Embryonic facial prominence (tissue), 1 donor: ENCODE measurements at regions not wholly inside any gene's neighbourhood (a gene's known extent, or its start where the extent isn't known, plus 50 kb on each side); places are given as distances from the start of the nearest gene placed in this dataset.

ENCODE experiments used
- DNase-seq: peaks from one replicate; pipeline ENCODE4 v3.0.0-alpha.2; 2016; ENCODE audit errors: extremely low spot score

GRCh38 chr5:2335733-2336515 lies 415.6 kb downstream of the IRX2 start:
- no peak for DNase-seq

DNA sequence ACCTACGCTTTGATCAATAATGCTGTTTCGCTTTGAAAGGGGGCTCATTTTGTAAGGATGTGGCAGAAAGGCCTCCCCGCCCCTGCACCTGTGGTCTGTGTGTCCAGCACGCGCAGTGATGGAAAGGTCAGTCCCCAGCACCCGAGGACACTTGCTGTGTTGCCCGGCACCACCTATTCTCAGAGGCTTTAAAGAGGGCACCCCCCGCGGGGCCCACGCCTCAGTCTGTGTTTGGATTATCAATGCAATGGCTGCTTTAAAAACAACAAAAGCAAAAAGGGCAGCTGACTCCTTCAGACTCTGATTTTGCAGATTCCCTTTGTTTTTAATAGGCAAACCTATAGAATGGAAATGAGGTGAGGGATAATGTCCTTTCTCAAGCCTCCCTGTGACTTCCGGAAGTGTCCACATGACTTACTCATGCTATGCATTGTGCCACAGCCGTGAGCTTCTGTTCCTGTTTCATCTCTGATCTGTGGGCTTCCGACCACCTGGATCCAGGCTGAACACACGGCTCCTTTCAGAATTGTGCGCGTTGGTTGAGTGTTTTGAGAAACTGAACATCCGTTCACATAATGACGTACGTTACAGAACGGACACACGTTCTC lies 416.2 kb downstream of the IRX2 start:
- no peak for DNase-seq

GRCh38 chr5:2334719-2335118 lies 416.8 kb downstream of the IRX2 start:
- no peak for DNase-seq

DNA sequence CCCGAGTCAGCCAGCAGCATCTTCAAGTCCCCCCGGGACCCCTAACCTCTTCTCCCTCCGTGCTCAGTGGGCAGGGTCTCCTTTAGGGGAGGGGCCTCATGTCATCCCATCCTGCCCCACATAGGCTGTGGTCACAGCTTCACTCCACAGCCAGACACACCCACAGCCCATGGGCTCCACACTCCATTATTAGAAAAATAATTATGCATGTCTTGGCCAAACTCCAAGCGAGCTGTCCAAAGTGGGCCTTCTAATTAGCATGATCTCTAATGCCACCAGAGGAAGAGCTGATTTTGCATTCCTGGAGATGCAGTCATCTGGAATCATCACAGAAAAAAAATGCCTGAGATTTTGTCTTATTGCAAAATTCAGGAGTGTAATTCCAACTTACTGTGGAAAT lies 418.2 kb downstream of the IRX2 start:
- DNase-seq: no peak

DNA sequence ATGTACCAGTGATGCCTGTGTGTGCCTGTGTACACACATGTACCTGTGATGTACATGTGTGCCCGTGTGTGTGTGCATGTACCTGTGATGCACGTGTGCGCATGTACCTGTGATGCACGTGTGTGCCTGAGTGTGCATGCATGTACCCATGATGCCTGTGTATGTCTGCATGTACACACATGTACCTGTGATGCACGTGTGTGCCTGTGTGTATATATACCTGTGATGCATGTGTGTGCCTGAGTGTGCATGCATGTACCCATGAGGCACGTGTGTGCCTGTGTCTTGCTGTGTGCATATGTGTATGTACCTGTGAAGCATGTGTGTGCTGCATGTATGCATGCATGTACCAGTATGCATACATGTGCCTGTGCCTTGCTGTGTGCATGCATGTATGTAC lies 419.0 kb downstream of the IRX2 start:
- DNase-seq: no peak

DNA sequence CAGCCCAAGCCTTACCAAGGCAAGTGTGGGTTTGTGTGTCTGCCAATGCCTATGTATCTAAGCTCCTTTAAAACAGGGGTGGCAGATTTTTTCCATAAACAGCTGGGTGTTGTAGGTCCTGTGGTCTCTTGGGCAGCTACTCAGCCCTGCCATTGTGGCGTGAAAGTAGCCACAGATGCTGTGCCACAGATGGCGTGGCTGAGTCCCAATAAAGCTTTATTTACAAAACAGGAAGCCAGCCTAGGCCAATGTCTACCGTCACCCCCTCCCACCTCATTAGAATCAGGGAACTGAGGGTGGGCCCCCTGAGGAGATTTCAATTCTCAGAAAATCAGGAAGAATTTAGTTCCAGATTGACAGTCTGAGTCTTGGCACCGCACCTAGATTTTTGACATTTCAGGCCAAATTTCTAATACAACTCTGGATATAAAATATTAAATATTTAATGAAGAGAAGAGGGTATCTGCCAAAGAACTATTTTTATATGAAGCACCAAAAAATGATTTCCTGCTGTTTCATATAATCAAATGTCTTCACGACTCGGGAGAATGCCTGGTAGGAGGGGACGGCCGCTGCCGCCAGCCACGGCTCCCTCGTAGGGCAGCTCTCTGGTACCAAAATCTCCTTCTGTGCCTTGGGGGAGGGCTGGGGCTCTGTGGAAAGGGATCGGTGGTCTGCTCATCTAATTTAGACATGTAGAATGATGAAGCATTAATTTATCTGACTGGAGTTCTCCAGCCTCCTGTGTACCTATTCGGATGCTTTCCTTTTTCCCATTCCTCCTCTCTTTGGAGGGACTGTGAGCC lies 420.9 kb downstream of the IRX2 start:
- DNase-seq: no peak

- no peak for DNase-seq
Observed at GRCh38 chr5:2329741-2330140, 421.7 kb downstream of the IRX2 start.

DNA sequence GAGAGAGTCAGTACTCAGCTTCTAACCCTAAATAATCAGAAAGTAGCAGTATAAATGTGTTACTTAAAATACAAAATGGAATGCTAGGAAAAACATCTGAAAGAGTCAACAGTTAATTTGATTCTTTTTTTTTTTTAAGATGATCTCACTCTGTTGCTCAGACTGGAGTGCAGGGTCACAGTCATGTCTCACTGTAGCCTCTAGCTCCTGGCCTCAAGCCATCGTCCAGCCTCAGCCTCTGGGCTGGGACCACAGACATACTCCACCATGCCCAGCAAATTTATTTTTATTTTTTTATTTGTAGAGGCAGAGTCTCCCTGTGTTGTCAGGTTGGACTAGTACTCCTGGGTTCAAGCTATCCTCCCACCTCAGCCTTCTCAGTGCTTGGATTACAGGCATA lies 424.9 kb downstream of the IRX2 start:
- DNase-seq: no peak

DNA sequence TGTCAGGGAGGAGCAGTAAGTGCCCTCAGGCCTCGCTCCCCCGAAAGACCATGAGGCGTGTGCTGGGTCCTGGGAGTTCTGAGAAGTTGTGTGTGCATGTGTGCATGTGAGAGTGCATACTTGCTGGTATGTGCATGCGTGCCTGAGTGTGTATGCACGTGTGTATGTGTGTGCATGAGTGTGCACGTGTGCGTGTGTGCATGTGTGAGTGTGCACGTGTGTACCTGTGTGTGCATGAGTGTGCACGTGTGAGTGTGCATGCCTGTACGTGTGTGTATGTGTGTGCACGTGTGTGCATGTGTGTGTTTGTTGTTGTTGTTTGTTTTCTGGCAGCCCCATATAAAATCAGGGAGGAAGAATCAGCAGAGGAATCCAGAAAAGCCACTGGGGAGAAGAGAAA lies 426.7 kb downstream of the IRX2 start:
- no peak for DNase-seq

DNA sequence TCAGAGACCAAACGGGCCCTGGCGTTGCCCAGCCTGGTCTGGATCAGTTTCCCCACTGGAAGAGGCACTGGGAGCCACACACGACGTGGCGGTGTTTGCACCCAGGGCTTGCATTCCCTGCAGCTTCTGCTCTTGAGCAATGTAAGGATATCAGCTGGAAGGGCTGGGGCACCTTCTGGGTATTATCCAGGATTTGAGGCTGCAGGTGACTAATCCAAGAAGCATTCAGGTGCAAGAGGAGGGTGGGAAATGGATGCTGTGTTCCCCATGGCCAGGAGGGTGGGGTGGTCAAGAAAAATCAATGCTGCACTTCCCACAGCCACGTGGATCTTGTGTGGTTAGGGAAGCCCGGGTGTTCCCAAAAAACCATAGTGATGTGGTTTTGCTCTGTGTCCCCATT lies 430.9 kb downstream of the IRX2 start:
- DNase-seq: no peak

GRCh38 chr5:2317540-2317939 lies 433.9 kb downstream of the IRX2 start:
- no peak for DNase-seq

- DNase-seq: no peak
Observed at GRCh38 chr5:2311851-2312250, 429.1 kb upstream of the IRX4 start.

DNA sequence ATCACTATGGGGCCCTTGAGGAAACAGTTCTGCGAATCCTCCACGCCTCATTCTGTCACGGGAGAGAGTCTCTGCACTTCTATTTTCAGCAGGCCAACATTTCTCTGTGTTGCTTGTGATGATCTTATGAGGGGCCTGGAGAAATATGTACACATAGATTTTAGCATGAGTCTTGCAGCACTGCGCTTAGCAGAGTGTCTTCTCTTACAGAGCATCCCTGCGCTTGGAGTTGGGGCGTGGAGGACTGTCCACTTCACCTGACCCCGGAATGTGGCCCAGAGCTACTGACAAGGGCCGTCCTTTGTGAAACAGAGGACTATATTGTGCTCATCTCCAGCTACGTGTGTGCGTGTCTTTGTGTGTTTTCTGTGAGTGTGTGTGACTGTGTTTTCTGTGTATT lies 428.2 kb upstream of the IRX4 start:
- DNase-seq: no peak

GRCh38 chr5:2307631-2308030 lies 424.9 kb upstream of the IRX4 start:
- no peak for DNase-seq

DNA sequence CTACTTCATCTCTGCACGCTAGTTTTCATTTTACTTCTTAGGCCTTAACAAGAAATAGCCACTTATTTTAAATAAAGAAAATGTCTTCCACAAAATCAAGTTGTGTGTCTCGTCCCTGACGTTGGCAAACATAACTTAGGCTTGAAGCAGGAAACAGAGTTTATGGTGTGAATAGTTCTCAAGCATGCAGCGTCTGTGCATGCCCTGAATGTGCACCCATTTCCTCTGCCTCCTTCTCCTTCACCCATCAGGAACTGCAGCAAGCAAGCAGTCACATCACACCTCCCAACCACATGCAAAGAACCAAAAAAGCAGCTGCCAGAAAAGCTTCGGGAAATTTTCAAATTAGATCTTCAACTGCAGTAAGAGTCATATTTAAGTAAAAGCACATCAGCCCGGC lies 424.0 kb upstream of the IRX4 start:
- no peak for DNase-seq

- no peak for DNase-seq
Observed at GRCh38 chr5:2303431-2304100, 420.8 kb upstream of the IRX4 start.

DNA sequence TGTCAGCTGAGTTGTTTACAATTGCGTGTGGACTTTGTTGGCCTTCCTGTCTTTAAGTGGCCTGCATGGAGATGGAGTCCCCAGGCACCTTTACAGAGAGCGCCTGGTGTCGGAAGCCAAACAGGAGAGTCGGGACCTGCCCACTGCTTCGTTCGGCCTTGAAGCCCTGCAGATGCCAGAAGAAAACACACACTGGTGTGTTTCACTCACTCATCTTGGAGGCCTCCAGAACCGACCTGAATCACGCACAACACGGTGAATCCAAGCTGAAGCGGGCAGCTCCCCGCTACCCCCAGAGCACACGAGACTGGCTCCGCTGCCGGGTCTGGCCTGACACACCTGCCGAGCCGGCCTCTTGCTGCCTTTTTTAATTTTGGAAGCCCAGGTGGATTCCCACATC lies 419.4 kb upstream of the IRX4 start:
- no peak for DNase-seq

- no peak for DNase-seq
Observed at GRCh38 chr5:2300861-2301574, 418.3 kb upstream of the IRX4 start.

DNA sequence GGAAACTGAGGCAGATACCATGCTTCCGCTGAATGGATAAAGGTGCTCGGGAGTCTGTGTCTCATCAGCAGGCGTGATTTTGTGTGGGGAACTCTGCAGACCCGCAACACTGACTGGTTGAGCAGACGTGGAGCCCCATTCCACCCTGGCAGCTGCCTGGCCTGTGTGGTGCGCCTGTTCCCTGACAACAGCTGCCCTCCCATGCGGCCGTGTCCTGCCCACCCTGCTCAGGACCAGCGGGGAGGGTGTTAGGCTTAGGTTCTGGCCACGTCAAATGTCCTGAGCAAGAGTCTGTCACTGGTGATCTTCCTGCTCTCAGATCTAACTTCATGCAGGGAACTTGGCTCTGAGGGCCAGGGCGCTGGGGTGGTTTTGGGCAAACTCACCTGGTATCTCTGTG lies 417.7 kb upstream of the IRX4 start:
- no peak for DNase-seq

DNA sequence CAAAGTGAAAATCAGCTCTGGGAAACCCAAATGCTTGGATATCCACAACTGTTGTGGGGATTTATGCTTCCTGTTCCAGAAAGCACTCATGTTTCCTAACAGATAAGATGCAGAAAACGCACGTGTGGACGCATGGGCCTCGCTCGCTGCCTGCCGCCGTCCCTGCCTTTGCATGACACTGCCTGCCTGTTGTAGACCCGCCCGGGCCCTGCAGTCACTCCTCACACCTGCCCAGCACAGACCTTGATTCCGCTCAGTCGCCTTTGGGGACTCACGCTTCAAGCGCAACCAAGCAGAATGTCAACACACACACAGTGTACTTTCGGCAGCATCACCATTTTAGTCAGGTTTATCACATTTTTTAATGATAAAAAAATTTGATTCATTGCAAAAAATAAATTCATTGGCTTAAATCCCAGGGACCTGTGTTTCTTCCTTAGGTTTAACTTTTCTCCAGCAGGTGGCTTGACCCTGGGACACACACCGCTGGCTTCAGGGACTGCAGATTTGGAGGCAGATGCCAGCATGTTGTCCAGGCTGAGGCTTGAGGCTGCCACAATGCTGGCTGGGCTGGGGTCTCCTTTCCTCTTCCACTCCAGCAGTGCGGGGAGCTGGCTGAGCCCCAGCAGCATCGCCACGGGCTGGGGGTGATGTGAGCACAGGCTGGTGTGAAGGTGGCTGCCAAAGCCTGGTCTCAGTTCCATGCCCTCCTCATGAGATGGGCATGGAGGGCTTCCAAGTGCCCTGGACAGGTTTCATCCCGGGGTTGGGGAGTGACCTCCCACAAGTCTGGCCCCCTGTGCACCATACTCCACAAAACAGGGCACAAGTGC lies 416.9 kb upstream of the IRX4 start:
- DNase-seq: no peak

GRCh38 chr5:2298781-2299180 lies 416.1 kb upstream of the IRX4 start:
- no peak for DNase-seq
